Activated T-cell treated with anti-CD3 and anti-CD28 coated beads, Interleukin-2, amount 50 U/mL, for 4 hours (primary cell): ENCODE measurements at regions not wholly inside any gene's neighbourhood (a gene's known extent, or its start where the extent isn't known, plus 50 kb on each side); places are given as distances from the start of the nearest gene placed in this dataset.
"Not testable (repeated sequence)": the region's sequence is repeated elsewhere in the genome, so short reads cannot be mapped to it uniquely, and the experiment has no call there.

Source experiments
- ATAC-seq, 2 donors: fragments of 200-7000 bp; cut with Tn5 transposase; one replicate each; pipeline ENCODE4 v1.10.0; 2021
- DNase-seq: peaks from one replicate; pipeline ENCODE4 v3.0.0-alpha.2; 2020
- H3K27me3 Mint-ChIP-seq: one replicate; pipeline ENCODE4 v1.8.0; 2021; ENCODE audit warnings: low read depth, mixed read lengths
- H3K36me3 Mint-ChIP-seq: one replicate; pipeline ENCODE4 v1.8.0; 2022; ENCODE audit warnings: mixed read lengths; ENCODE audit not compliant: insufficient read depth
- H3K4me1 Mint-ChIP-seq: one replicate; pipeline ENCODE4 v1.8.0; 2021; ENCODE audit warnings: low read depth, mixed read lengths
- H3K4me3 Mint-ChIP-seq: one replicate; pipeline ENCODE4 v1.8.0; 2021; ENCODE audit warnings: mild to moderate bottlenecking, moderate library complexity, mixed read lengths
- H3K9me3 Mint-ChIP-seq: one replicate; pipeline ENCODE4 v1.8.0; 2021; ENCODE audit warnings: mixed read lengths

GRCh38 chr9:20255052-20255451 lies 367.2 kb downstream of the MLLT3 start:
- Mint-ChIP-seq H3K4me1 (peaks cover 25% of the 10 kb centered on the region), H3K27me3 (no peaks in the 10 kb centered on the region), H3K9me3 (no peaks in the 10 kb centered on the region), H3K36me3 (no peaks in the 10 kb centered on the region), H3K4me3 (no peak overlapping the region)
- ATAC-seq, result peak; percentile 86 to 92
- no peak for DNase-seq

GRCh38 chr9:20253635-20254034 lies 368.7 kb downstream of the MLLT3 start:
- Mint-ChIP-seq H3K36me3 (no peaks in the 10 kb centered on the region), H3K27me3 (no peaks in the 10 kb centered on the region), H3K4me1 (peaks cover 25% of the 10 kb centered on the region), H3K9me3 (peaks cover 3% of the 10 kb centered on the region), H3K4me3 (no peak overlapping the region)
- ATAC-seq, result no peak
- no peak for DNase-seq

- Mint-ChIP-seq H3K4me1 (peaks cover 25% of the 10 kb centered on the region), H3K27me3 (no peaks in the 10 kb centered on the region), H3K9me3 (peaks cover 7% of the 10 kb centered on the region), H3K36me3 (no peaks in the 10 kb centered on the region), H3K4me3 (no peak overlapping the region)
- DNase-seq (no peak), ATAC-seq (no peak)
These were observed 369.5 kb downstream of the MLLT3 start for GRCh38 chr9:20252778-20253177.

GRCh38 chr9:20250791-20251190 lies 371.5 kb downstream of the MLLT3 start:
- Mint-ChIP-seq H3K27me3 (no peaks in the 10 kb centered on the region), H3K36me3 (no peaks in the 10 kb centered on the region), H3K9me3 (peaks cover 7% of the 10 kb centered on the region), H3K4me3 (no peak overlapping the region), H3K4me1 (peaks cover 23% of the 10 kb centered on the region)
- ATAC-seq, result no peak
- DNase-seq, result no peak

- Mint-ChIP-seq H3K4me1 (peaks cover 55% of the 10 kb centered on the region), H3K9me3 (peaks cover 7% of the 10 kb centered on the region), H3K27me3 (no peaks in the 10 kb centered on the region), H3K4me3 (no peak overlapping the region), H3K36me3 (no peaks in the 10 kb centered on the region)
- ATAC-seq, result no peak
- no peak for DNase-seq
These were observed 378.0 kb downstream of the MLLT3 start for GRCh38 chr9:20244271-20244670.

- Mint-ChIP-seq H3K4me1 (peaks cover 55% of the 10 kb centered on the region), H3K27me3 (no peaks in the 10 kb centered on the region), H3K36me3 (no peaks in the 10 kb centered on the region), H3K9me3 (peaks cover 6% of the 10 kb centered on the region), H3K4me3 (no peak overlapping the region)
- ATAC-seq (no peak), DNase-seq (no peak)
These were observed 378.5 kb downstream of the MLLT3 start for GRCh38 chr9:20243841-20244240.

GRCh38 chr9:20242510-20243189 lies 379.6 kb downstream of the MLLT3 start:
- H3K4me3 Mint-ChIP-seq, result peak overlapping the region; percentile 47
- H3K4me1 Mint-ChIP-seq, result peaks cover 55% of the 10 kb centered on the region

GRCh38 chr9:20240498-20240897 lies 381.8 kb downstream of the MLLT3 start:
- no peak for DNase-seq
- no peak for ATAC-seq
- Mint-ChIP-seq H3K9me3 (no peaks in the 10 kb centered on the region), H3K4me1 (peaks cover 51% of the 10 kb centered on the region), H3K36me3 (no peaks in the 10 kb centered on the region), H3K27me3 (peaks cover 1% of the 10 kb centered on the region), H3K4me3 (no peak overlapping the region)

More at GRCh38 chr9:20242510-20243189, 379.6 kb downstream of the MLLT3 start:
- Mint-ChIP-seq H3K9me3 (no peaks in the 10 kb centered on the region), H3K27me3 (no peaks in the 10 kb centered on the region), H3K36me3 (no peaks in the 10 kb centered on the region)
- DNase-seq (no peak), ATAC-seq (peak; percentile 87 to 91)

GRCh38 chr9:20238921-20239320 lies 383.4 kb downstream of the MLLT3 start:
- Mint-ChIP-seq H3K4me3 (no peak overlapping the region), H3K4me1 (peaks cover 37% of the 10 kb centered on the region), H3K9me3 (peaks cover 4% of the 10 kb centered on the region), H3K36me3 (no peaks in the 10 kb centered on the region), H3K27me3 (peaks cover 1% of the 10 kb centered on the region)
- DNase-seq (no peak), ATAC-seq (no peak)

- ATAC-seq, result no peak
- H3K27me3 Mint-ChIP-seq, result peaks cover 1% of the 10 kb centered on the region
- DNase-seq, result no peak
- no peaks in the 10 kb centered on the region for H3K36me3 Mint-ChIP-seq
- H3K4me1 Mint-ChIP-seq, result peaks cover 25% of the 10 kb centered on the region
- H3K4me3 Mint-ChIP-seq, result no peak overlapping the region
- peaks cover 4% of the 10 kb centered on the region for H3K9me3 Mint-ChIP-seq
These were observed 384.6 kb downstream of the MLLT3 start for GRCh38 chr9:20237686-20238085.

- Mint-ChIP-seq H3K9me3 (peaks cover 4% of the 10 kb centered on the region), H3K36me3 (no peaks in the 10 kb centered on the region), H3K27me3 (peaks cover 1% of the 10 kb centered on the region), H3K4me1 (peaks cover 15% of the 10 kb centered on the region), H3K4me3 (no peak overlapping the region)
- ATAC-seq, result no peak
- no peak for DNase-seq
These were observed 385.6 kb downstream of the MLLT3 start for GRCh38 chr9:20236676-20237075.

- ATAC-seq, H3K4me1 Mint-ChIP-seq, H3K27me3 Mint-ChIP-seq, H3K9me3 Mint-ChIP-seq, DNase-seq, H3K36me3 Mint-ChIP-seq, H3K4me3 Mint-ChIP-seq: not testable (repeated sequence)
These were observed 387.1 kb downstream of the MLLT3 start for GRCh38 chr9:20235206-20235605.

- no peaks in the 10 kb centered on the region for H3K36me3 Mint-ChIP-seq
- H3K27me3 Mint-ChIP-seq, result no peaks in the 10 kb centered on the region
- no peak overlapping the region for H3K4me3 Mint-ChIP-seq
- H3K9me3 Mint-ChIP-seq, result peaks cover 6% of the 10 kb centered on the region
- ATAC-seq (no peak), DNase-seq (no peak)
- peaks cover 26% of the 10 kb centered on the region for H3K4me1 Mint-ChIP-seq
These were observed 394.2 kb downstream of the MLLT3 start for GRCh38 chr9:20228096-20228495.

- no peak overlapping the region for H3K4me3 Mint-ChIP-seq
- H3K4me1 Mint-ChIP-seq, result peaks cover 26% of the 10 kb centered on the region
- DNase-seq, result no peak
- no peak for ATAC-seq
- H3K9me3 Mint-ChIP-seq, result peaks cover 6% of the 10 kb centered on the region
- H3K27me3 Mint-ChIP-seq, result no peaks in the 10 kb centered on the region
- no peaks in the 10 kb centered on the region for H3K36me3 Mint-ChIP-seq
These were observed 395.0 kb downstream of the MLLT3 start for GRCh38 chr9:20227166-20227874.

- DNase-seq, result no peak
- H3K9me3 Mint-ChIP-seq, result peaks cover 6% of the 10 kb centered on the region
- H3K27me3 Mint-ChIP-seq, result no peaks in the 10 kb centered on the region
- no peaks in the 10 kb centered on the region for H3K36me3 Mint-ChIP-seq
- ATAC-seq, result no peak
- peaks cover 28% of the 10 kb centered on the region for H3K4me1 Mint-ChIP-seq
- no peak overlapping the region for H3K4me3 Mint-ChIP-seq
These were observed 396.0 kb downstream of the MLLT3 start for GRCh38 chr9:20226345-20226744.
